ENCODE measurements at regions not wholly inside any gene's neighbourhood (a gene's known extent, or its start where the extent isn't known, plus 50 kb on each side); places are given as distances from the start of the nearest gene placed in this dataset.
A peak's percentile ranks its signal among the peaks of the same experiment; 100 is the strongest.

- peak; percentile 8 for DNase-seq (ENCODE audit: extremely low spot score)
- no peak for TF ChIP-seq NFRKB (IDR thresholded peaks at IDR 0.05)
- no peak for TF ChIP-seq FOXA1 (IDR thresholded peaks at IDR 0.05)
- CTCF ChIA-PET, result no interaction called here
- POLR2A ChIA-PET, result no interaction called here
Observed at GRCh38 chr4:64464581-64464980, 55.3 kb upstream of the TECRL start.
